ENCODE measurements at regions not wholly inside any gene's neighbourhood (a gene's known extent, or its start where the extent isn't known, plus 50 kb on each side); places are given as distances from the start of the nearest gene placed in this dataset.

DNA sequence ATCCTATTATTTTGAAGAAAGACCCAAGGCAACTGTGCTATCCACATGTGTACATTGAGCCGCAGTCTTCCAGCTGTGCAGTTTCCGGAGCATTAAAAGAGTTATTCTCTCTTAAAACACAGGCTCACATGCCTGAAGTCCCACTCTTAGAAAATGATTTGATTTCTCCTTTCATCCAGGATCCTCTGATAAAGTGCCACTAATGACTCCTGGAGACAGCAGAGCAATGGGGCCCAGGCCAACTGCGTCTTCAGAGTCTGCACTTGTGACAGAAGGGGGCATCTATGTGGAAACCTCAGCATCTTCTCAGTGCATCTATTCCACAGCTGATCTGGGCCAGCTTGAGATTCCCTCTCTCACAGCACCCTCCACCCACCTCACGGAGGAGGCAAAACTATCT is 482.1 kb upstream of the AKR1E2 start:
- Mint-ChIP-seq H3K27me3 (peaks cover 3% of the 10 kb centered on the region), H3K4me3 (no peak overlapping the region), H3K4me1 (ENCODE audit: low read depth) (peaks cover 32% of the 10 kb centered on the region), H3K36me3 (ENCODE audit: low read depth) (peaks cover 14% of the 10 kb centered on the region), H3K9me3 (peaks cover 32% of the 10 kb centered on the region), H3K27ac (peak overlapping the region; percentile 91)
- intact Hi-C loops (cut with micrococcal nuclease), result loop anchor here (10.0 kb wide), 1 partner anchor 171 kb away; no protein-coding TSS in a partner anchor

DNA sequence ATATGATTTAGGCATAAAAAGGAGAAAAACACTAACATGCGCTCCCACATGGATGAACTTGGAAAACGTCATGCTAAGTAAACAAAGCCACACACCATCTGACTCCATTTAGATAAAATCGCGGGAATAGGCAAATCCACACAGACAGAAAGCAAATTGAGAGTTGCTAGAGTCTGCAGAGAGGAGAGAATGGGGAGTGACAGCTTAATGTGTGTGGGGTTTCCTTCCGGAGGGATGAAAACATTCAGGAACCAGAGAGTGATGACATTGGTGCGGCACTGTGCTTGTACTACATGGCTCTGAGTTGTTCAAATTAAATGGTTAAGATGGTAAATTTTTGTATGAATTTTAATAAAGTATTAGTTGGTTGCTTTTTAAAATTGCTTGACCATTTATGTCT is 482.9 kb upstream of the AKR1E2 start:
- Mint-ChIP-seq H3K27ac (peak overlapping the region; percentile 46), H3K4me3 (no peak overlapping the region)

DNA sequence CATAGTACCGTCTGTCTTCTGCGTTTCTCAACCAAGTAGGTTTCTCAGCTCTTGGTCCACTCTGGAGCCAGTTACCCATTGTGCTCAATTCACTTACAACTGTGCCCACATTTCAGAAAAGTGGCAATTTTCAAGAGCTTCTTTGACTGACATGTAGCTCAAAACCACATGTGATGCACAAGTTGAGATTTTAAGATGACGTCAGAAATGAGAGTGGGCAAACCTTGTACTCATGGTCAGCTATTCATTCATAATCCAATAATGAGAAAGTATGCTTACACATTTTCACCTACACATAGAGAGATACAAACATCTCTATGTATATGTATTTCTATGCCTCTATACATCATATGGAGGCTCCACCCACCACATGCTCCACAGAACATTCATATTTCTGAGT is 487.2 kb upstream of the AKR1E2 start:
- intact Hi-C loops (cut with micrococcal nuclease), result loop anchor here (10.0 kb wide), 1 partner anchor 106 kb away; no protein-coding TSS in a partner anchor
- Mint-ChIP-seq H3K4me1 (ENCODE audit: low read depth) (peaks cover 14% of the 10 kb centered on the region), H3K27me3 (peaks cover 2% of the 10 kb centered on the region), H3K4me3 (no peak overlapping the region), H3K36me3 (ENCODE audit: low read depth) (peaks cover 5% of the 10 kb centered on the region), H3K9me3 (peaks cover 20% of the 10 kb centered on the region), H3K27ac (no peak overlapping the region)

More for the DNA sequence above, 482.9 kb upstream of the AKR1E2 start:
- H3K27me3 Mint-ChIP-seq, result peaks cover 3% of the 10 kb centered on the region
- H3K9me3 Mint-ChIP-seq, result peaks cover 32% of the 10 kb centered on the region
- peaks cover 14% of the 10 kb centered on the region for H3K36me3 Mint-ChIP-seq (ENCODE audit: low read depth)
- H3K4me1 Mint-ChIP-seq (ENCODE audit: low read depth), result peaks cover 32% of the 10 kb centered on the region
- intact Hi-C loops (cut with micrococcal nuclease), result loop anchor here (10.0 kb wide), 1 partner anchor 172 kb away; no protein-coding TSS in a partner anchor

DNA sequence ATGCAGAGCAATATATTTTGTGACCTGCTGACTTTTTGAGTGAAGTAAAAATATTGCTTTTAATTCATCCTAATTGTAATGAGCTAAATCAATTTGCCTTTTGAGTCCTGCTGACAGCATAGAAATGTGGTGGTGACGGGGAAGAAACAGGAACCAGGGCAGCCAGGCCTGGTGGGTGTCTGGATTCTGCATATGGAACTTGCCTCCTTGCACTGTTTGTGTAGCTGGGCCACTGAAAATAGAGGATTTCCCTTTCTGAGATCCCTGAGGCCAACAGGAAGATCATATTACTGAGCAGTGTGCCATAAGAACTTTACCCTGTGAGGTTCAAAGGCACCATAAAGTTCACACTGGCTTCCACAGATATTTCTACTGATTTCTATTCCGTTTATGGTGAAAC is 488.4 kb upstream of the AKR1E2 start:
- peaks cover 13% of the 10 kb centered on the region for H3K4me1 Mint-ChIP-seq (ENCODE audit: low read depth)
- H3K4me3 Mint-ChIP-seq, result no peak overlapping the region
- no peaks in the 10 kb centered on the region for H3K36me3 Mint-ChIP-seq (ENCODE audit: low read depth)
- H3K9me3 Mint-ChIP-seq, result peaks cover 12% of the 10 kb centered on the region
- peaks cover 2% of the 10 kb centered on the region for H3K27me3 Mint-ChIP-seq
- intact Hi-C loops (cut with micrococcal nuclease), result loop anchor here (10.0 kb wide), 1 partner anchor 107 kb away; no protein-coding TSS in a partner anchor
- H3K27ac Mint-ChIP-seq, result peak overlapping the region; percentile 48

DNA sequence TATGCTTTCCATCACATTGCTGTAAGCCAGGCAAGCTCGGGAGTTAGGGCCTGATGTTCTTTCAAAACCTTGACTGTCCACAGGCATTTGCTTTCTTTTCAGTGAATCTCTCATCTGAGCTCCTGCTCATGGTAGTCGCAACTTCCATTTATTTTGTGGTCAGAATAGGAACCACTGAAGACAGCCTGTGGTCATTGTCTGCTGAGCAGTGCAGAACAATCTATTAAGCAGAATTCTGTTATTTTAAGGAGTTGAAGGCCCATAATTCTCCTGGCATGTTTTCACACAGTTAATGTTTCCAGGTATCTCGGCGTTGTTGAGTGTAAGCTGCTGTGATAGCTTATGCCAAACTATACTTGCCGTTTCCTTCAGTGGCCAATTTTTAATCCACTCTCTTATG is 491.1 kb upstream of the AKR1E2 start:
- H3K4me3 Mint-ChIP-seq, result no peak overlapping the region
- no peaks in the 10 kb centered on the region for H3K9me3 Mint-ChIP-seq
- peaks cover 6% of the 10 kb centered on the region for H3K4me1 Mint-ChIP-seq (ENCODE audit: low read depth)
- H3K27me3 Mint-ChIP-seq, result peaks cover 2% of the 10 kb centered on the region
- no peaks in the 10 kb centered on the region for H3K36me3 Mint-ChIP-seq (ENCODE audit: low read depth)
- H3K27ac Mint-ChIP-seq, result no peak overlapping the region
- intact Hi-C loops (cut with micrococcal nuclease), result loop anchor here (5.0 to 10.0 kb wide), 3 partner anchors 110 to 322 kb away; no protein-coding TSS in a partner anchor

DNA sequence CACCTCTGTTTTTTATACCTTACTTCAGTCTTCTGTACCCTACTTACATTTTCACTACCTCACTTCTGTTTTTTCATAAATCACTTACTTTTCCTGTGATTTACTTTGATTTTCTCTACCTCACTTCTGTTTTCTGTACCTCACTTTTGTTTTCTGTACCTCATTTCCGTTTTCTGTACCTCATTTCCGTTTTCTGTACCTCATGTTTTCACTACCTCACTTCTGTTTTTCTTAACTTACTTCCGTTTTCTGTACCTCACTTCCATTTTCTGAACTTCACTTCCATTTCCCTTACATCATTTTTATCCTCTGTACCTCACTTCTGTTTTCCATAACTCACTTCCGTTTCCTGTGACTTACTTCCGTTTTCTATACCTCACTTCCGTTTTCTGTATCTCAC is 492.0 kb upstream of the AKR1E2 start:
- Mint-ChIP-seq H3K4me3 (no peak overlapping the region), H3K27ac (no peak overlapping the region), H3K27me3 (no peaks in the 10 kb centered on the region), H3K9me3 (peaks cover 4% of the 10 kb centered on the region), H3K4me1 (ENCODE audit: low read depth) (peaks cover 6% of the 10 kb centered on the region), H3K36me3 (ENCODE audit: low read depth) (no peaks in the 10 kb centered on the region)
- intact Hi-C loops (cut with micrococcal nuclease), result loop anchor here (5.0 to 10.0 kb wide), 3 partner anchors 111 to 323 kb away; no protein-coding TSS in a partner anchor

DNA sequence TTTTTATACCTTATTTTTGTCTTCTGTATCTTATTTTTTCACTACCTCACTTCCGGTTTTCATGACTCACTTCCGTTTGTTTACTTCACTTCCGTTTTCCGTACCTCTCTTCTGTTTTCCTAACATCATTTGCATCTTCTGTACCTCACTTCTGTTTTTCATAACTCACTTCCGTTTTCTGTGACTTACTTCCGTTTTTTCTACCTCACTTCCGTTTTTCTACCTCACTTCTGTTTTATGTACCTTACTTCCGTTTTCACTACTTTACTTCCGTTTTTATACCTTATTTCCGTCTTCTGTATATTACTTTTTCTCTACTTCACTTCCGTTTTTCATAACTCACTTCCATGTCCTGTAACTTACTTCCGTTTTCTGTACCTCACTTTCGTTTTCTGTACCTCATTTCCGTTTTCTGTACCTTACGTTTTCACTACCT is 492.5 kb upstream of the AKR1E2 start:
- Mint-ChIP-seq H3K9me3 (peaks cover 9% of the 10 kb centered on the region), H3K4me1 (ENCODE audit: low read depth) (peaks cover 6% of the 10 kb centered on the region), H3K4me3 (no peak overlapping the region), H3K27ac (no peak overlapping the region), H3K36me3 (ENCODE audit: low read depth) (no peaks in the 10 kb centered on the region), H3K27me3 (no peaks in the 10 kb centered on the region)
- intact Hi-C loops (cut with micrococcal nuclease), result loop anchor here (5.0 to 10.0 kb wide), 3 partner anchors 111 to 324 kb away; no protein-coding TSS in a partner anchor

DNA sequence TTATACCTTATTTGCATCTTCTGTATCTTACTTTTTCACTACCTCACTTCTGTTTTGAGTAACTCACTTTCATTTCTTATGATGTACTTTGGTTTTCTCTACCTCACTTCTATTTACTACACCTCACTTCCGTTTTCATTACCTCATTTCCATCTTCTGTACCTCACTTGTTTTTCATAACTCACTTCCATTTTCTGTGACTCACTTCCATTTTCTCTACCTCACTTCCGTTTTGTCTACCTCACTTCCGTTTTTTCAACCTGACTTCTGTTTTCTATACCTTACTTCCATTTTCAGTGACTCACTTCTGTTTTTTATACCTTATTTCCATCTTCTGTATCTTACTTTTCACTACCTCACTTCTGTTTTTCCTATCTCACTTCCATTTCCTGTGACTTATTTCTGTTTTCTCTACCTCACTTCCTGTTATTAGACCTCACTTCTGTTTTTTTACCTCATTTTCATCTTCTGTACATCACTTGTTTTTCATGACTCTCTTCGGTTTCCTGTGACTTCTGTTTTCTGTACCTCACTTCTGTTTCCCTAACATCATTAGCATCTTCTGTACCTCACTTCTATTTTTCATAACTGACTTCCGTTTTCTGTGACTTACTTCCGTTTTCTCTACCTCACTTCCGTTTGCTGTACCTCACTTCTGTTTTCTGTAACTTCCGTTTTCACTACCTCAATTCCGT is 493.1 kb upstream of the AKR1E2 start:
- no peaks in the 10 kb centered on the region for H3K27me3 Mint-ChIP-seq
- intact Hi-C loops (cut with micrococcal nuclease), result loop anchor here (5.0 to 10.0 kb wide), 3 partner anchors 112 to 324 kb away; no protein-coding TSS in a partner anchor
- no peak overlapping the region for H3K4me3 Mint-ChIP-seq
- peaks cover 9% of the 10 kb centered on the region for H3K9me3 Mint-ChIP-seq
- peaks cover 5% of the 10 kb centered on the region for H3K4me1 Mint-ChIP-seq (ENCODE audit: low read depth)
- H3K27ac Mint-ChIP-seq, result no peak overlapping the region
- no peaks in the 10 kb centered on the region for H3K36me3 Mint-ChIP-seq (ENCODE audit: low read depth)

DNA sequence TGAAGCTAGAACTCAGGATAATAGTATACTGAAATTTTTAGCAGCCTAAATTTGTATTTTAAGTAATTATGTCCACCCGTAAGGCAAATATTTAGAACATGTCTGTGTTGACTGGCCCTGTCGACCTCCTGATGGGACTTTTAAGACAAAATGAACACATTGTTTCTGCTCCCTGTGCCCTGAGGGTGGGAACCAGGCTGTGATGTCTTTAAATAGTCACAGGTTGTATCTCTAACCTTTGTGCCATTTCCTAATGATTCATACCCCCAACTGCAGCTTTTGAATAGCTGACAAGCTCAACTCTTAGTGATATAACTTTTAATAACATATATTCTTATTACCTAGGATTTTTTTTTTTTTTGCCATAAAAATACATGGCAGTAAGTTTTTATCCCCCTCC is 494.9 kb upstream of the AKR1E2 start:
- Mint-ChIP-seq H3K27me3 (no peaks in the 10 kb centered on the region), H3K36me3 (ENCODE audit: low read depth) (no peaks in the 10 kb centered on the region), H3K9me3 (peaks cover 9% of the 10 kb centered on the region), H3K4me3 (no peak overlapping the region), H3K27ac (no peak overlapping the region), H3K4me1 (ENCODE audit: low read depth) (no peaks in the 10 kb centered on the region)
- intact Hi-C loops (cut with micrococcal nuclease), result loop anchor here (5.0 to 10.0 kb wide), 3 partner anchors 114 to 326 kb away; no protein-coding TSS in a partner anchor

DNA sequence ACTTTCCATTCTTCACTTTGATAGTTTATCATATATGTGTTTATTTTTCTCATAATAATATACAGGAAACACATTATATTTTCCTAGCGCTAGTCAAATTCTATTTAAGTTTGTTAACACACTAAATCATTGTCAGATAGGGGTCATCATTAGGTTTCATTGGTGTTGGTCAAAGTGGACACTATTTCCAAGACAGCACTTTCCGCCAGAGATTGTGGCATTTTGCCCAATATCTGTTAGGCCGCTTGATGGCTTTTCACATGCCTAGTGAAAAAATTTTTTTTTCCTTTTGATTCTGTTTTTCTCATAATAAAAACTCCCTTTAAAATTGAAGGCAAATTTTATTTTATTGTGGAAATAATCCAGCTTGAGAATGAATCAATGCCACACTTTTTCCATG is 495.4 kb upstream of the AKR1E2 start:
- Mint-ChIP-seq H3K27me3 (no peaks in the 10 kb centered on the region), H3K4me1 (ENCODE audit: low read depth) (no peaks in the 10 kb centered on the region), H3K36me3 (ENCODE audit: low read depth) (no peaks in the 10 kb centered on the region), H3K4me3 (no peak overlapping the region), H3K27ac (no peak overlapping the region), H3K9me3 (peaks cover 9% of the 10 kb centered on the region)
- intact Hi-C loops (cut with micrococcal nuclease), result loop anchor here (5.0 to 10.0 kb wide), 3 partner anchors 114 to 327 kb away; no protein-coding TSS in a partner anchor

DNA sequence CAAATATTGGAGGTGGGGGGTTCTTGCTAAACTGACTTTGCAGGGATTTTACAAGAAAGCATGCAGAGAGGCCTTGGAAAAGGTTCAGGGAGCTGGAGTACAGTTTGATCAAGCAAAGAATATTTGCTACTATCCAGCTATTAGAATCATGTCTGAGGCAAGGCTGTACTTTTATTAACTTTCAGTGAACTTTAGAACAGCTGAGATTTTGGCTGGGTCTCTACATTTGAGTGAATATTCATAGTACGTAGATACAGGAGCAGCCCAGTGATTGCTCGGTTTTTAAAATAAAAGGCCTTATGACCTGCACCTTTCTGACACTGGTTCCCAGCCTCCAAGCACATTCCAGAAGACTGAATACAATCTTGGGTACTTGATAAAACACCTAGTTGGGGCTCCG is 496.8 kb upstream of the AKR1E2 start:
- intact Hi-C loops (cut with micrococcal nuclease), result no loop called here
- H3K4me1 Mint-ChIP-seq (ENCODE audit: low read depth), result no peaks in the 10 kb centered on the region
- no peak overlapping the region for H3K4me3 Mint-ChIP-seq
- peaks cover 2% of the 10 kb centered on the region for H3K27me3 Mint-ChIP-seq
- no peak overlapping the region for H3K27ac Mint-ChIP-seq
- H3K36me3 Mint-ChIP-seq (ENCODE audit: low read depth), result no peaks in the 10 kb centered on the region
- H3K9me3 Mint-ChIP-seq, result peaks cover 9% of the 10 kb centered on the region

DNA sequence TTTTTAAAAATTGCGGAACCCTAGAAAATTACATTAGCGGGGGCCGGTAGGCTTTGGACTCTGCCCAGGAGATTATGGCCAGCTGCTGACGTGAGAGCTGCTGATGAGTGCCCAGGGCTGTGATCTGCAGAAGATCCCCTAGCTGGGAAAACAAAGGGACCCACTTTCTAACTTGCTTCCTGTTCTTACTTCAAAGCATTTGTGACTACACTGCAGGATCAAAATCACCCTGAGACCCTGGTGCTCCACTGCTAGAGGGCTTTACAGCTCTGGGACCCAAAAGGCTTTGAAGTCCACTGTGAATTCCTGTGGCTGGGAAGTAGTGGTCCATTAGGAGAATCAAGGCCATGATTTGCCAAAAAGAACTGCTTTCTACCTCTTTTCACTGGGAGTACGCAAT is 499.4 kb upstream of the AKR1E2 start:
- Mint-ChIP-seq H3K9me3 (peaks cover 9% of the 10 kb centered on the region), H3K4me1 (ENCODE audit: low read depth) (no peaks in the 10 kb centered on the region), H3K36me3 (ENCODE audit: low read depth) (no peaks in the 10 kb centered on the region), H3K27ac (no peak overlapping the region), H3K4me3 (no peak overlapping the region), H3K27me3 (peaks cover 2% of the 10 kb centered on the region)
- intact Hi-C loops (cut with micrococcal nuclease), result no loop called here

DNA sequence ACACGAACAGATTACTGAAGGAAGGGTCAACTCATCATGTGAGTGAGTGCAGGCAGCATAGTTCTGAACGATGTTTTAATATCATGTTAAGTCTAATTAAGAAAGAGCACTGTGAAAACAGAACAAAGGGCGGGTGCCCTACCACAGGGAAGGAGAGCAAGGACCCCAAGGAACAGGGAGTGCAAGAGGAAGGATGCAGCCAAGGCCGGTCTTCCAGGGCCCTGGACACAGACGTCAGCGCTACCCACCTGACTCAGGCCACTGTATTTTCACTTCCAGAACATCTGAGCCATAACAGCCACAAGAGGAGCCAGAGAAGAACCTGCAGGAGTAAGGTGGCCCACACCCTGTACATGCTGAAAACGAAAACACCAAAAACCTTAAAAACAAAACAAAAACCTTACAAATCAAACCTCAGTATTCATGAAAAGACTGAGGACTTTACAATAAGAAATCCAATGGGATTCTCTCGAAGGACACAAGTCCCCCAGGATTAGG is 506.1 kb upstream of the AKR1E2 start:
- H3K4me1 Mint-ChIP-seq (ENCODE audit: low read depth), result no peaks in the 10 kb centered on the region
- H3K9me3 Mint-ChIP-seq, result no peaks in the 10 kb centered on the region
- H3K27ac Mint-ChIP-seq, result no peak overlapping the region
- H3K36me3 Mint-ChIP-seq (ENCODE audit: low read depth), result no peaks in the 10 kb centered on the region
- intact Hi-C loops (cut with micrococcal nuclease), result no loop called here
- H3K27me3 Mint-ChIP-seq, result no peaks in the 10 kb centered on the region
- H3K4me3 Mint-ChIP-seq, result no peak overlapping the region

DNA sequence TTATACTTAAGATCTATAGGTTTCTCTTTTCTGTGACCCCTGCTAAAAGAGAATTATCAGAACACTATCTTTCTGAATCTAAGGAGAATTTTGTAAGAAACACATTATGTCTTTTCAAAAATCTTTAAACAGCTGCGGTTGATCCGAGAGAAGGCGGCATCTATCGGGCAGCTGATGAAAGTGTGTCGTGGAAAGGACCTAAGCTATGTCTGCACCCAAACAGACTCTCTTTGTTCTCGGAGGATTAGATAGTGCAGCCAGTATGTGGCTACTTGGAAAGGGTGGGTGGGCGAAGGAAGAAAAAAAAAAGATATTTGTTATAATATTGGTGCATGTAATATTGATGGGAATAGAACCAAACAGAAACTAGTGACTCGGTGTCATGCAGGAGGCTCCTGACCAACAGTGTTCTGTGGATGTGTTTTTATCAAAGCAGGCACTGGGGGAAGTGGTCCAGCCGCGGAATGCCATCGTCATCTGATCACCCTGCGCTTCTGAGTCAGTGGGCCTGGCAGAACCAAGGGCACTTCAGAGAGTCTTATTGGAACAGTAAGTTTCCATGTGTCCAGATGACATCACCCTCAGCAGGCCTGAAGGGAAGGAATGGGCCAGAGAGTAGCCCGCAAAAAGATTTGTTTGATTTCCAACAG is 509.7 kb upstream of the AKR1E2 start:
- Mint-ChIP-seq H3K4me1 (ENCODE audit: low read depth) (no peaks in the 10 kb centered on the region), H3K27ac (no peak overlapping the region), H3K36me3 (ENCODE audit: low read depth) (no peaks in the 10 kb centered on the region), H3K9me3 (peaks cover 2% of the 10 kb centered on the region), H3K4me3 (no peak overlapping the region), H3K27me3 (peaks cover 4% of the 10 kb centered on the region)
- intact Hi-C loops (cut with micrococcal nuclease), result no loop called here
